GM12878 (cell line): ENCODE measurements at regions not wholly inside any gene's neighbourhood (a gene's known extent, or its start where the extent isn't known, plus 50 kb on each side); places are given as distances from the start of the nearest gene placed in this dataset.

Source experiments
- ATAC-seq: fragments of 200-7000 bp; cut with Tn5 transposase; 3 replicates; pipeline ENCODE4 v1.9.1; 2020; ENCODE audit warnings: mild to moderate bottlenecking, moderate library complexity
- BruUV-seq: library from RNA; stranded (reverse); fragments of 400-500 nt; replicated peaks from 2 replicates; lab custom pipeline; 2021; lab: Mats Ljungman, UMichigan
- CTCF ChIA-PET: fragments of 300-600 bp; sonication (Branson Sonifier 250); formaldehyde crosslinking; extraction: SDS; loops from one replicate; lab custom pipeline; 2021; ENCODE audit warnings: inconsistent platforms; lab: Yijun Ruan, JAX
- POLR2A ChIA-PET: fragments of 350-600 bp; formaldehyde crosslinking; extraction: SDS; loops from one replicate; lab custom pipeline; 2021; ENCODE audit warnings: inconsistent platforms; lab: Charles Lee
- RAD21 ChIA-PET: fragments of 300-600 bp; sonication (Branson Sonifier 250); formaldehyde crosslinking; loops from one replicate; lab custom pipeline; 2023; ENCODE audit warnings: antibody characterized with exemption; ENCODE audit not compliant: unreplicated experiment; lab: Charles Lee
- SMC1A ChIA-PET: fragments of 300-600 bp; sonication (Branson Sonifier 250); formaldehyde crosslinking; loops from one replicate; lab custom pipeline; 2023; ENCODE audit not compliant: unreplicated experiment, uncharacterized antibody; lab: Charles Lee
- DNase-seq: peaks from one replicate; pipeline ENCODE4 v3.0.0-alpha.2; 2011; ENCODE audit warnings: low read depth, low spot score
- FAIRE-seq: peaks from 3 replicates; lab custom pipeline; 2011; peaks lifted over from hg19 to GRCh38; lab: Jason Lieb, UNC
- H2AFZ ChIP-seq: 2 replicates; pipeline ENCODE4 v1.6.0; 2011; ENCODE audit warnings: low read depth, low read length, control low read depth; ENCODE audit not compliant: control insufficient read depth
- H3K27ac ChIP-seq: 2 replicates; pipeline ENCODE4 v1.5.1; 2011; ENCODE audit warnings: control low read depth; ENCODE audit not compliant: control insufficient read depth, insufficient read depth
- H3K27me3 ChIP-seq, 2 experiments: replicated peaks in 1 of 2; 2 replicates each; pipeline versions ENCODE4 v1.6.0 to v1.6.1; 2011; ENCODE audit warnings: low read length in 1 of 2; ENCODE audit not compliant: control insufficient read depth in 2 of 2, insufficient read depth in 2 of 2
- H3K36me3 ChIP-seq, 2 experiments: 2 replicates each; pipeline ENCODE4 v1.5.1; 2011; ENCODE audit warnings: low read length in 1 of 2; ENCODE audit not compliant: control insufficient read depth in 2 of 2, insufficient read depth in 2 of 2
- H3K4me1 ChIP-seq: 2 replicates; pipeline ENCODE4 v1.6.1; 2011; ENCODE audit warnings: mild to moderate bottlenecking, low read length, moderate library complexity, mixed read lengths; ENCODE audit not compliant: control insufficient read depth, insufficient read depth
- H3K4me2 ChIP-seq: 2 replicates; pipeline ENCODE4 v1.6.0; 2011; ENCODE audit warnings: control low read depth; ENCODE audit not compliant: control insufficient read depth, insufficient read depth
- H3K4me3 ChIP-seq: fragments of 200-600 bp; sonication (generic); 2 replicates; pipeline ENCODE4 v1.5.1; 2016
- H3K79me2 ChIP-seq: 2 replicates; pipeline ENCODE4 v1.6.0; 2011; ENCODE audit warnings: low read length; ENCODE audit not compliant: control insufficient read depth, insufficient read depth
- H3K9ac ChIP-seq: 2 replicates; pipeline ENCODE4 v1.8.0; 2011; ENCODE audit warnings: low read length, control low read depth, mixed read lengths; ENCODE audit not compliant: control insufficient read depth, insufficient read depth
- H3K9me3 ChIP-seq: replicated peaks from 3 replicates; pipeline ENCODE4 v1.5.1; 2011; ENCODE audit warnings: mild to moderate bottlenecking, low read length; ENCODE audit not compliant: control insufficient read depth, insufficient read depth
- H4K20me1 ChIP-seq: 2 replicates; pipeline ENCODE4 v1.6.0; 2011; ENCODE audit not compliant: control insufficient read depth, insufficient read depth
- BCL11A ChIP-seq: IDR thresholded peaks from 2 replicates; pipeline ENCODE4 v1.6.1; 2011; ENCODE audit warnings: low read depth, low read length
- EGR1 ChIP-seq, 2 experiments: IDR thresholded peaks; 1 replicate in 1 of 2; 2 replicates in 1 of 2; pipeline ENCODE4 v1.6.1; 2011 to 2012; ENCODE audit warnings: low read depth in 2 of 2, low read length in 2 of 2, borderline replicate concordance in 1 of 2, mild to moderate bottlenecking in 1 of 2, moderate library complexity in 1 of 2
- ETV6 ChIP-seq, 2 experiments: fragments of 450-650 bp in 1 of 2; IDR thresholded peaks in 1 of 2; conservative IDR thresholded peaks in 1 of 2; 2 replicates each; pipeline ENCODE4 v1.6.1; 2014; ENCODE audit warnings: antibody characterized with exemption in 1 of 2, borderline replicate concordance in 1 of 2, low read depth in 1 of 2, mild to moderate bottlenecking in 1 of 2, moderate library complexity in 1 of 2
- FOXK2 ChIP-seq: fragments of 450-650 bp; IDR thresholded peaks from 2 replicates; pipeline ENCODE4 v1.6.1; 2017; ENCODE audit warnings: mild to moderate bottlenecking, moderate library complexity
- KDM1A ChIP-seq: fragments of 200-600 bp; sonication (generic); IDR thresholded peaks from 2 replicates; pipeline ENCODE4 v1.6.1; 2016; ENCODE audit warnings: borderline replicate concordance
- MEF2B ChIP-seq: fragments of 450-650 bp; IDR thresholded peaks from 2 replicates; pipeline ENCODE4 v1.6.1; 2018; ENCODE audit warnings: mild to moderate bottlenecking, moderate library complexity; ENCODE audit not compliant: partially characterized antibody, poor library complexity, severe bottlenecking
- MXI1 ChIP-seq: fragments of 150-350 bp; IDR thresholded peaks from 2 replicates; pipeline ENCODE4 v1.6.1; 2011; ENCODE audit warnings: low read depth, mild to moderate bottlenecking, inconsistent platforms, low read length, improper control_type of control experiment
- MYB ChIP-seq: fragments of 150-350 bp; IDR thresholded peaks from 2 replicates; pipeline ENCODE4 v1.6.1; 2014; ENCODE audit warnings: mild to moderate bottlenecking, low read depth, low read length, borderline replicate concordance
- PAX8 ChIP-seq: fragments of 450-650 bp; IDR thresholded peaks from 2 replicates; pipeline ENCODE4 v1.6.1; 2017; ENCODE audit warnings: mild to moderate bottlenecking, moderate library complexity
- TAF1 ChIP-seq: IDR thresholded peaks from 2 replicates; pipeline ENCODE4 v1.6.1; 2011; ENCODE audit warnings: mild to moderate bottlenecking, low read depth, low read length, borderline replicate concordance
- WGBS: methylation state at CpG from one replicate; pipeline ENCODE4 v1.1.6; 2016; ENCODE audit warnings: low lambda C conversion rate; ENCODE audit not compliant: insufficient replicate concordance, insufficient coverage; ENCODE audit errors: missing lambda C conversion rate; 5-methylcytosine and 5-hydroxymethylcytosine counted together
- in situ Hi-C: fragments of 300-500 bp; cut with MboI; formaldehyde crosslinking; loops from 9 replicates; pipeline ENCODE4 v1.14.3; 2018; ENCODE audit warnings: mixed read lengths
- intact Hi-C: fragments of 100-400 bp; cut with micrococcal nuclease; formaldehyde crosslinking; loops from one replicate; pipeline ENCODE4 v1.14.2; 2022; ENCODE audit not compliant: unreplicated experiment
- TF ChIP-seq, protein P1 (sequence below): IDR thresholded peaks from 2 replicates; pipeline ENCODE4 v1.6.1; 2011; ENCODE audit warnings: borderline replicate concordance, low read depth, mild to moderate bottlenecking, moderate library complexity, mixed read lengths, low read length; ENCODE audit not compliant: insufficient read depth; ENCODE audit errors: extremely low read length
- TF ChIP-seq, protein P2 (sequence below): fragments of 450-650 bp; IDR thresholded peaks from 2 replicates; pipeline ENCODE4 v1.6.1; 2016; ENCODE audit warnings: mild to moderate bottlenecking
- TF ChIP-seq, protein P3 (sequence below): IDR thresholded peaks from 2 replicates; pipeline ENCODE4 v1.6.1; 2012; ENCODE audit warnings: low read depth, low read length, improper control_type of control experiment
- TF ChIP-seq, protein P4 (sequence below): fragments of 450-650 bp; IDR thresholded peaks from 2 replicates; pipeline ENCODE4 v1.6.1; 2017; ENCODE audit warnings: mild to moderate bottlenecking, moderate library complexity

DNA sequence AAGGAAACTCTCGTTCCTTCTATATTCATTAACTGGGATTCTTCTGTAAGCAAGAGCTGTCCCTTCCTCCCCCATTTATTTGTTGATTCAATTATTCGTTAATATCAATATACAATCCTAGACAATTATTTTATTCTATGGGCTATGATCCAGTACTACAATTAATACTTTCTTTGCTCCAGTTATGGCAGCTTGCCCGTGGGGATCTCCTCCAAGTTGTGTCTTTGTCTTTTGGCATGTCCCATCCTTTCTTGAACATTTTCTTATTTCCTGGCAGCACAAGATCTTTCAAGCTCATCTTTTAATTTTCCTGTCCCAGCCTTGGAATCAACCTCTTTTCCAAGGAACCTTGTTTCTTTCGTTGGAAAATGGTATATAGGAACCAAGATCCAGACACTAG, 249.3 kb downstream of the GAS1 start (continued):
- TF ChIP-seq PAX8 (no peak), MEF2B (no peak), EGR1 (IDR thresholded peaks at IDR 0.05; ENCODE audit: borderline replicate concordance in 1 of 2, low read depth in 2 of 2, low read length in 2 of 2) (no peak), MXI1 (no peak)
- TF ChIP-seq, protein P1, sequence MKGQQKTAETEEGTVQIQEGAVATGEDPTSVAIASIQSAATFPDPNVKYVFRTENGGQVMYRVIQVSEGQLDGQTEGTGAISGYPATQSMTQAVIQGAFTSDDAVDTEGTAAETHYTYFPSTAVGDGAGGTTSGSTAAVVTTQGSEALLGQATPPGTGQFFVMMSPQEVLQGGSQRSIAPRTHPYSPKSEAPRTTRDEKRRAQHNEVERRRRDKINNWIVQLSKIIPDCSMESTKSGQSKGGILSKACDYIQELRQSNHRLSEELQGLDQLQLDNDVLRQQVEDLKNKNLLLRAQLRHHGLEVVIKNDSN: no peak

DNA sequence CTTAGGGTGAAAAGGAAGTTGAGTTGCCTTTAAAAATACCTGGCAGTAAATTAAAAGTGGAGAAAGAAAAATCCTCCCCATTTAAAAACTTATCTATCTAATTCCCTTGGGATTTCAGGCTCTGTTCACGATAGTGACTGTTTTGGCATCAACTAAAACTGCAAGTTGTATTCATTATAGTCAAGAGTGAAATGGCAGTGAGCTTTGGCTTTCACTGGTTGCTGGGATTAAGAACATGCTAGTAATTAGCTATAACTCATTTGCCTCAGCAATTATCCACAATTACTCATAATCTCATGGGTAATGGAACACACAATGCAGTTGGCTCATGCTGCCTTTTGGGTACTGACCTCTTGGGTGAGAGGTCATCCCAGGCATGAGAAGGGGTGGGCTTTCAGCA, 250.1 kb downstream of the GAS1 start:
- Histone ChIP-seq H2AFZ (no peak overlapping the region), H4K20me1 (no peaks in the 10 kb centered on the region), H3K79me2 (no peaks in the 10 kb centered on the region), H3K27ac (no peak overlapping the region), H3K4me1 (no peaks in the 10 kb centered on the region), H3K9ac (no peak overlapping the region), H3K4me3 (no peak overlapping the region), H3K4me2 (no peak overlapping the region), H3K36me3 (no peaks in the 10 kb centered on the region), H3K27me3 (0 out of 4 replicates have a peak, but pooled peaks cover 0 to 2% of the 10 kb centered on the region in 2 experiments), H3K9me3 (no peaks in the 10 kb centered on the region)
- SMC1A ChIA-PET: no interaction called here
- intact Hi-C loops (no loop called here), in situ Hi-C loops (no loop called here)
- POLR2A ChIA-PET: no interaction called here
- no TSS peak for BruUV-seq
- 0% methylated on average over 1 of the region's 1 CpG for WGBS
- DNase-seq (no peak), ATAC-seq (no peak), FAIRE-seq (no peak)
- RAD21 ChIA-PET: no interaction called here
- CTCF ChIA-PET: no interaction called here
- no peak for TF ChIP-seq FOXK2
- TF ChIP-seq, protein P2, sequence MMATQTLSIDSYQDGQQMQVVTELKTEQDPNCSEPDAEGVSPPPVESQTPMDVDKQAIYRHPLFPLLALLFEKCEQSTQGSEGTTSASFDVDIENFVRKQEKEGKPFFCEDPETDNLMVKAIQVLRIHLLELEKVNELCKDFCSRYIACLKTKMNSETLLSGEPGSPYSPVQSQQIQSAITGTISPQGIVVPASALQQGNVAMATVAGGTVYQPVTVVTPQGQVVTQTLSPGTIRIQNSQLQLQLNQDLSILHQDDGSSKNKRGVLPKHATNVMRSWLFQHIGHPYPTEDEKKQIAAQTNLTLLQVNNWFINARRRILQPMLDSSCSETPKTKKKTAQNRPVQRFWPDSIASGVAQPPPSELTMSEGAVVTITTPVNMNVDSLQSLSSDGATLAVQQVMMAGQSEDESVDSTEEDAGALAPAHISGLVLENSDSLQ: no peak
- no peak for TF ChIP-seq ETV6 (conservative IDR thresholded peaks at IDR 0.05 in 1 of 2, IDR thresholded peaks at IDR 0.05 in 1 of 2; ENCODE audit: borderline replicate concordance in 1 of 2, low read depth in 1 of 2)
- no peak for TF ChIP-seq KDM1A
- TF ChIP-seq, protein P3, sequence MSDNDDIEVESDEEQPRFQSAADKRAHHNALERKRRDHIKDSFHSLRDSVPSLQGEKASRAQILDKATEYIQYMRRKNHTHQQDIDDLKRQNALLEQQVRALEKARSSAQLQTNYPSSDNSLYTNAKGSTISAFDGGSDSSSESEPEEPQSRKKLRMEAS: no peak
- no peak for TF ChIP-seq EGR1 (IDR thresholded peaks at IDR 0.05; ENCODE audit: borderline replicate concordance in 1 of 2, low read depth in 2 of 2, low read length in 2 of 2)
- TF ChIP-seq, protein P4, sequence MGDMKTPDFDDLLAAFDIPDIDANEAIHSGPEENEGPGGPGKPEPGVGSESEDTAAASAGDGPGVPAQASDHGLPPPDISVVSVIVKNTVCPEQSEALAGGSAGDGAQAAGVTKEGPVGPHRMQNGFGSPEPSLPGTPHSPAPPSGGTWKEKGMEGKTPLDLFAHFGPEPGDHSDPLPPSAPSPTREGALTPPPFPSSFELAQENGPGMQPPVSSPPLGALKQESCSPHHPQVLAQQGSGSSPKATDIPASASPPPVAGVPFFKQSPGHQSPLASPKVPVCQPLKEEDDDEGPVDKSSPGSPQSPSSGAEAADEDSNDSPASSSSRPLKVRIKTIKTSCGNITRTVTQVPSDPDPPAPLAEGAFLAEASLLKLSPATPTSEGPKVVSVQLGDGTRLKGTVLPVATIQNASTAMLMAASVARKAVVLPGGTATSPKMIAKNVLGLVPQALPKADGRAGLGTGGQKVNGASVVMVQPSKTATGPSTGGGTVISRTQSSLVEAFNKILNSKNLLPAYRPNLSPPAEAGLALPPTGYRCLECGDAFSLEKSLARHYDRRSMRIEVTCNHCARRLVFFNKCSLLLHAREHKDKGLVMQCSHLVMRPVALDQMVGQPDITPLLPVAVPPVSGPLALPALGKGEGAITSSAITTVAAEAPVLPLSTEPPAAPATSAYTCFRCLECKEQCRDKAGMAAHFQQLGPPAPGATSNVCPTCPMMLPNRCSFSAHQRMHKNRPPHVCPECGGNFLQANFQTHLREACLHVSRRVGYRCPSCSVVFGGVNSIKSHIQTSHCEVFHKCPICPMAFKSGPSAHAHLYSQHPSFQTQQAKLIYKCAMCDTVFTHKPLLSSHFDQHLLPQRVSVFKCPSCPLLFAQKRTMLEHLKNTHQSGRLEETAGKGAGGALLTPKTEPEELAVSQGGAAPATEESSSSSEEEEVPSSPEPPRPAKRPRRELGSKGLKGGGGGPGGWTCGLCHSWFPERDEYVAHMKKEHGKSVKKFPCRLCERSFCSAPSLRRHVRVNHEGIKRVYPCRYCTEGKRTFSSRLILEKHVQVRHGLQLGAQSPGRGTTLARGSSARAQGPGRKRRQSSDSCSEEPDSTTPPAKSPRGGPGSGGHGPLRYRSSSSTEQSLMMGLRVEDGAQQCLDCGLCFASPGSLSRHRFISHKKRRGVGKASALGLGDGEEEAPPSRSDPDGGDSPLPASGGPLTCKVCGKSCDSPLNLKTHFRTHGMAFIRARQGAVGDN: no peak
- no peak for TF ChIP-seq MYB
- no peak for TF ChIP-seq TAF1
- no peak for TF ChIP-seq BCL11A
